ENCODE measurements at regions not wholly inside any gene's neighbourhood (a gene's known extent, or its start where the extent isn't known, plus 50 kb on each side); places are given as distances from the start of the nearest gene placed in this dataset.
A peak's percentile ranks its signal among the peaks of the same experiment; 100 is the strongest.

- no peak overlapping the region for H2BK15ac ChIP-seq (ENCODE audit: low read depth, low read length)
- peaks cover 9% of the 10 kb centered on the region for H3K9me1 ChIP-seq (ENCODE audit: insufficient read depth, low read length)
- H3K23ac ChIP-seq (ENCODE audit: low read depth, low read length), result no peak overlapping the region
- H4K91ac ChIP-seq (ENCODE audit: insufficient read depth, low read depth, low read length), result no peak overlapping the region
- BruUV-seq (replicated peaks), result no TSS peak
- H4K8ac ChIP-seq (ENCODE audit: low read depth in 2 of 2, low read length in 2 of 2), result no peak overlapping the region
- no peak overlapping the region for H3K4me2 ChIP-seq (ENCODE audit: low read depth, low read length)
- H2BK5ac ChIP-seq (ENCODE audit: low read depth, low read length, poor library complexity, severe bottlenecking), result no peak overlapping the region
- H2AK9ac ChIP-seq (replicated peaks; ENCODE audit: low read depth, low read length, poor library complexity), result no peak overlapping the region
- DNase-seq (no peak), ATAC-seq (ENCODE audit: low read depth) (no peak)
- in situ Hi-C loops (cut with MboI; ENCODE audit: low sequenced_read_pairs) (no loop called here), intact Hi-C loops (cut with micrococcal nuclease) (no loop called here), dilution Hi-C loops (cut with HindIII; ENCODE audit: low sequenced_read_pairs, unreplicated experiment) (no loop called here)
- H3K4me3 ChIP-seq (ENCODE audit: insufficient read depth, low read depth, low read length), result no peak overlapping the region
- no peak overlapping the region for H2AK5ac ChIP-seq (ENCODE audit: low read depth, low read length)
- H2BK20ac ChIP-seq (ENCODE audit: low read depth, low read length), result no peak overlapping the region
- no peak overlapping the region for H3K27ac ChIP-seq (ENCODE audit: insufficient read depth, low read length)
- no peak overlapping the region for H2BK120ac ChIP-seq (ENCODE audit: low read depth, low read length)
- no peak overlapping the region for H4K5ac ChIP-seq (ENCODE audit: low read depth, low read length)
- peaks cover 13% of the 10 kb centered on the region for H3K4me1 ChIP-seq (ENCODE audit: control insufficient read depth, insufficient read depth, low read length)
- H3K9me3 ChIP-seq (ENCODE audit: control insufficient read depth, insufficient read depth, low read length), result peaks cover 8% of the 10 kb centered on the region
- no peak overlapping the region for H3K14ac ChIP-seq (replicated peaks; ENCODE audit: low read depth, low read length)
- no peaks in the 10 kb centered on the region; the same call in 1 of the 2 replicates for H4K20me1 ChIP-seq (ENCODE audit: insufficient read depth, low read length)
- H3K27me3 ChIP-seq (ENCODE audit: control insufficient read depth, insufficient read depth, low read length), result no peaks in the 10 kb centered on the region
- no peak overlapping the region for H3K9ac ChIP-seq (ENCODE audit: low read depth, low read length)
- H3K4ac ChIP-seq (ENCODE audit: low read depth, low read length), result no peak overlapping the region
- peaks cover 0 to 4% of the 10 kb centered on the region in 2 experiments; a peak in 2 of 4 replicates for H3K79me1 ChIP-seq (ENCODE audit: low read depth in 1 of 2, low read length in 2 of 2)
- H3K18ac ChIP-seq (ENCODE audit: low read depth, low read length), result no peak overlapping the region
- H3K56ac ChIP-seq (ENCODE audit: extremely low read depth, insufficient read depth, low read length), result no peak overlapping the region
- no CpG with 5 or more reads among the region's 1 CpG for WGBS, 2 experiments (ENCODE audit: extremely low coverage in 2 of 2, insufficient read length in 1 of 2)
- no peaks in the 10 kb centered on the region for H3K36me3 ChIP-seq (ENCODE audit: control insufficient read depth, insufficient read depth, low read length)
- TF ChIP-seq CHD1 (IDR thresholded peaks at IDR 0.05; ENCODE audit: low read depth, low read length) (no peak), CEBPB (IDR thresholded peaks at IDR 0.05; ENCODE audit: low read depth, low read length) (peak; percentile 63; the same call in 1 of the 2 replicates)
- POLR2A ChIA-PET (ENCODE audit: unreplicated experiment), result no interaction called here
- H2AFZ ChIP-seq (replicated peaks; ENCODE audit: low read length, poor library complexity), result no peak overlapping the region
- CTCF ChIA-PET, result no interaction called here
Observed at GRCh38 chr12:116395396-116395795, 117.9 kb upstream of the MED13L start.

All from IMR-90 (cell line).